Left lung (tissue), 4 donors: ENCODE measurements at regions not wholly inside any gene's neighbourhood (a gene's known extent, or its start where the extent isn't known, plus 50 kb on each side); places are given as distances from the start of the nearest gene placed in this dataset.
A peak's percentile ranks its signal among the peaks of the same experiment; 100 is the strongest.
"Not testable (repeated sequence)": the region's sequence is repeated elsewhere in the genome, so short reads cannot be mapped to it uniquely, and the experiment has no call there.

Experiments
- ATAC-seq: fragments of 200-7000 bp; cut with Tn5 transposase; one replicate; pipeline ENCODE4 v1.9.1; 2020; ENCODE audit warnings: moderate library complexity
- DNase-seq, 4 donors: peaks; one replicate each; pipeline ENCODE4 v3.0.0-alpha.2; 2013 to 2020
- H3K27ac ChIP-seq, 2 donors: fragments of 200-600 bp; sonication (generic) in 1 of 2; one replicate each; pipeline versions ENCODE4 v1.5.0 to v1.8.0; 2020 to 2021
- H3K27me3 ChIP-seq, 2 donors: fragments of 200-600 bp; sonication (generic) in 1 of 2; one replicate each; pipeline versions ENCODE4 v1.5.0 to v1.8.0; 2020 to 2021
- H3K36me3 ChIP-seq, 2 donors: fragments of 200-600 bp; sonication (generic) in 1 of 2; one replicate each; pipeline versions ENCODE4 v1.5.0 to v1.8.0; 2020 to 2021
- H3K4me1 ChIP-seq, 2 donors: fragments of 200-600 bp; one replicate each; pipeline ENCODE4 v1.8.0; 2021
- H3K4me3 ChIP-seq, 2 donors: fragments of 200-600 bp; sonication (generic) in 1 of 2; one replicate each; pipeline versions ENCODE4 v1.5.0 to v1.8.0; 2020 to 2021; ENCODE audit warnings: mild to moderate bottlenecking in 1 of 2
- H3K9me3 ChIP-seq, 2 donors: fragments of 200-600 bp; sonication (generic) in 1 of 2; one replicate each; pipeline versions ENCODE4 v1.5.0 to v1.8.0; 2020 to 2021
- intact Hi-C, 2 donors: fragments of 100-400 bp; cut with DNase I; formaldehyde crosslinking; loops; one replicate each; pipeline versions ENCODE4 v1.11.2 to v1.14.2; 2022
- TF ChIP-seq, protein P1 (sequence below), 2 donors: fragments of 200-600 bp; sonication (generic) in 1 of 2; IDR thresholded peaks; one replicate each; pipeline versions ENCODE4 v1.5.0 to v1.8.0; 2021; ENCODE audit warnings: antibody characterized with exemption in 2 of 2
- donor health status: DM: no; HTN: yes; CAD: no.
- donor health status: DM: no; HTN: no; CAD: no.

DNA sequence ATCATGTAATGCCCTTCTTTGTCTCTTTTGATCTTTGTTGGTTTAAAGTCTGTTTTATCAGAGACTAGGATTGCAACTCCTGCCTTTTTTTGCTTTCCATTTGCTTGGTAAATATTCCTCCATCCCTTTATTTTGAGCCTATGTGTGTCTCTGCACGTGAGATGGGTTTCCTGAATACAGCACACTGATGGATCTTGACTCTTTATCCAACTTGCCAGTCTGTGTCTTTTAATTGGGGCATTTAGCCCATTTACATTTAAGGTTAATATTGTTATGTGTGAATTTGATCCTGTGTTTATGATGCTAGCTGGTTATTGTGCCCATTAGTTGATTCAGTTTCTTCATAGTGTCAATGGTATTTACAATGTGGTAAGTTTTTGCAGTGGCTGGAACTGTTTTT lies 72.7 kb downstream of the ADCYAP1 start:
- H3K27me3 ChIP-seq, H3K27ac ChIP-seq, intact Hi-C loops, ATAC-seq, H3K4me1 ChIP-seq, H3K4me3 ChIP-seq, H3K36me3 ChIP-seq, DNase-seq: not testable (repeated sequence)
- peaks cover 0 to 11% of the 10 kb centered on the region in 2 donors for H3K9me3 ChIP-seq

DNA sequence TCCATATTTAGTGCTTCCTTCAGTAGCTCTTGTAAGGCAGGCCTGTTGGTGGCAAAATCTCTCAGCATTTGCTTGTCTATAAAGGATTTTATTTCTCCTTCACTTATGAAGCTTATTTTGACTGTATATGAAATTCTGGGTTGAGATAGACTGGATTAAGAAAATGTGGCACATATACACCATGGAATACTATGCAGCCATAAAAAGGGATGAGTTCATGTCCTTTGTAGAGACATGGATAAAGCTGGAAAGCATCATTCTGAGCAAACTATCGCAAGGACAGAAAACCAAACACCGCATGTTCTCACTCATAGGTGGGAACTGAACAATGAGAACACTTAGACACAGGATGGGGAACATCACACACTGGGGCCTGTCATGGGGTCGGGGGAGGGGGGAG lies 73.1 kb downstream of the ADCYAP1 start:
- H3K27ac ChIP-seq, H3K36me3 ChIP-seq, H3K27me3 ChIP-seq, DNase-seq, H3K4me1 ChIP-seq, H3K4me3 ChIP-seq, intact Hi-C loops, ATAC-seq: not testable (repeated sequence)
- H3K9me3 ChIP-seq = peaks cover 0 to 11% of the 10 kb centered on the region in 2 donors

DNA sequence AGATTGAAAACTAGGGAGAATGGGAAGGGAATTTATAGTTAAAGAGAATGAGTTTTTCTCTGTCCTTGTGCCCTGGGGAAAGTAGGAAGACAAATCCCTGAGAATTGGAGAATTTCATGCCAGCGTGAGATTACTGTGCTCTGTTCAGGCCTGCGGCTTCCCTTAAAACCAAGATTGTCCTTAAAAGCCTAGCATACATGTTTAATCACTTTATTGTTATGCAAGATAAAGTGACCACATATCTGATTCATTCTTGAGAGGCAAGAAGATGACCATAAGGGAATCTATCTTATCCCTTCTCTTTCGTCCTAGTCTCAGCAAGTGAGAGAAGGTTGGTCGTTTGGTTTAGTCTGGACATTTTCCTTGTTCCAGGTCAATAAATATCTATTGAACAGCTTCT lies 75.9 kb downstream of the ADCYAP1 start:
- DNase-seq (no peak), ATAC-seq (no peak)
- no peaks in the 10 kb centered on the region for H3K27me3 ChIP-seq
- no peaks in the 10 kb centered on the region for H3K4me1 ChIP-seq
- H3K4me3 ChIP-seq = no peak overlapping the region
- peaks cover 0 to 11% of the 10 kb centered on the region in 2 donors for H3K9me3 ChIP-seq
- no peak overlapping the region for H3K27ac ChIP-seq
- TF ChIP-seq, protein P1, sequence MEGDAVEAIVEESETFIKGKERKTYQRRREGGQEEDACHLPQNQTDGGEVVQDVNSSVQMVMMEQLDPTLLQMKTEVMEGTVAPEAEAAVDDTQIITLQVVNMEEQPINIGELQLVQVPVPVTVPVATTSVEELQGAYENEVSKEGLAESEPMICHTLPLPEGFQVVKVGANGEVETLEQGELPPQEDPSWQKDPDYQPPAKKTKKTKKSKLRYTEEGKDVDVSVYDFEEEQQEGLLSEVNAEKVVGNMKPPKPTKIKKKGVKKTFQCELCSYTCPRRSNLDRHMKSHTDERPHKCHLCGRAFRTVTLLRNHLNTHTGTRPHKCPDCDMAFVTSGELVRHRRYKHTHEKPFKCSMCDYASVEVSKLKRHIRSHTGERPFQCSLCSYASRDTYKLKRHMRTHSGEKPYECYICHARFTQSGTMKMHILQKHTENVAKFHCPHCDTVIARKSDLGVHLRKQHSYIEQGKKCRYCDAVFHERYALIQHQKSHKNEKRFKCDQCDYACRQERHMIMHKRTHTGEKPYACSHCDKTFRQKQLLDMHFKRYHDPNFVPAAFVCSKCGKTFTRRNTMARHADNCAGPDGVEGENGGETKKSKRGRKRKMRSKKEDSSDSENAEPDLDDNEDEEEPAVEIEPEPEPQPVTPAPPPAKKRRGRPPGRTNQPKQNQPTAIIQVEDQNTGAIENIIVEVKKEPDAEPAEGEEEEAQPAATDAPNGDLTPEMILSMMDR (IDR thresholded peaks at IDR 0.05) = no peak
- intact Hi-C loops = no loop called here
- no peaks in the 10 kb centered on the region for H3K36me3 ChIP-seq

- DNase-seq (no peak), ATAC-seq (no peak)
- Histone ChIP-seq H3K4me3 (no peak overlapping the region), H3K9me3 (peaks cover 0 to 5% of the 10 kb centered on the region in 2 donors), H3K4me1 (no peaks in the 10 kb centered on the region), H3K27ac (no peak overlapping the region), H3K36me3 (no peaks in the 10 kb centered on the region), H3K27me3 (no peaks in the 10 kb centered on the region)
- TF ChIP-seq, protein P1 (IDR thresholded peaks at IDR 0.05) = no peak
- intact Hi-C loops = no loop called here
Observed at GRCh38 chr18:984004-984403, 79.3 kb downstream of the ADCYAP1 start.

- no peaks in the 10 kb centered on the region for H3K4me1 ChIP-seq
- H3K4me3 ChIP-seq = no peak overlapping the region
- H3K27me3 ChIP-seq = no peaks in the 10 kb centered on the region
- no peak overlapping the region for H3K27ac ChIP-seq
- no peaks in the 10 kb centered on the region for H3K36me3 ChIP-seq
- TF ChIP-seq, protein P1 (IDR thresholded peaks at IDR 0.05) = no peak
- ATAC-seq (no peak), DNase-seq (no peak)
- peaks cover 0 to under 1% of the 10 kb centered on the region in 2 donors for H3K9me3 ChIP-seq
- intact Hi-C loops = no loop called here
Observed at GRCh38 chr18:985212-985661, 80.6 kb downstream of the ADCYAP1 start.

DNA sequence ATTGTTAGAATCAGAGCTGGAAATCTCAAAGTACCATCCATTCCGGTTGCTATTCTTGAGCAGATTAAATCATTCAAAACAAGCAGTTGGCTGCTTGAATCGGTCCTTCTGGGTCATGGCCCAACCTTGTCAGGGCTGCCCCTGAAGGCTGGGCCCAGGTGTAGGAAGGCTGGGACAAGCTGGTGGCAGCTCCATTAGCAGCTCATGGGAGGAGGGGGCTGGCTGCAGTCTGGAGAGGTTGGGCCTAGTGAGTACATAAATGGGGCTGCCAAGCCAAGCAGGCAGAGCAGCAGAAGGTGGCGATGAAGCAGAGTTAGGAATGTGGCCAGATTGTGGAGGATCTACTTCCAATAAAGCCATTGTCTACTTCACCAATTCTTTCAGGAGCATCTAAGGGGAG lies 81.4 kb downstream of the ADCYAP1 start:
- Histone ChIP-seq H3K27me3 (no peaks in the 10 kb centered on the region), H3K4me1 (no peaks in the 10 kb centered on the region), H3K27ac (no peak overlapping the region), H3K9me3 (no peaks in the 10 kb centered on the region), H3K36me3 (no peaks in the 10 kb centered on the region), H3K4me3 (no peak overlapping the region)
- no peak for DNase-seq
- intact Hi-C loops = no loop called here
- TF ChIP-seq, protein P1 (IDR thresholded peaks at IDR 0.05) = no peak
- ATAC-seq = peak; percentile 77
